ENCODE measurements at regions not wholly inside any gene's neighbourhood (a gene's known extent, or its start where the extent isn't known, plus 50 kb on each side); places are given as distances from the start of the nearest gene placed in this dataset.

GRCh38 chr5:167286891-167287290 lies 1004.6 kb upstream of the WWC1 start:
- dilution Hi-C loops (cut with MboI; ENCODE audit: extremely low pct_ligation_motif_present, low sequenced_read_pairs) (no loop called here), intact Hi-C loops (cut with micrococcal nuclease) (no loop called here)
- H3K4me1 ChIP-seq (ENCODE audit: control insufficient read depth, extremely low read depth, insufficient read depth, low read length): no peaks in the 10 kb centered on the region
- no peaks in the 10 kb centered on the region for H3K9me3 ChIP-seq (replicated peaks; ENCODE audit: control insufficient read depth, insufficient read depth, low read length)
- no peaks in the 10 kb centered on the region for H3K27me3 ChIP-seq (ENCODE audit: control insufficient read depth in 2 of 2, insufficient read depth in 2 of 2, low read length in 2 of 2)
- ChIA-PET POLR2A (no interaction called here), CTCF (no interaction called here)
- DNase-seq (ENCODE audit: low read depth, low spot score) (no peak), FAIRE-seq (no peak)
- no peak overlapping the region for H2AFZ ChIP-seq (ENCODE audit: low read depth, low read length)
- no peaks in the 10 kb centered on the region for H4K20me1 ChIP-seq (replicated peaks; ENCODE audit: control insufficient read depth, extremely low read depth, insufficient read depth, low read length)
- no peak overlapping the region for H3K4me2 ChIP-seq (ENCODE audit: insufficient read depth, low read length)
- no peak overlapping the region for H3K4me3 ChIP-seq (replicated peaks in 1 of 3; ENCODE audit: insufficient read depth in 1 of 3, low read depth in 1 of 3, low read length in 3 of 3)
- no TSS peak for BruUV-seq (replicated peaks)
- no peaks in the 10 kb centered on the region for H3K9me1 ChIP-seq (replicated peaks; ENCODE audit: control insufficient read depth, extremely low read depth, insufficient read depth, low read length)
- no peaks in the 10 kb centered on the region for H3K79me2 ChIP-seq (ENCODE audit: control insufficient read depth, insufficient read depth, low read length)
- H3K27ac ChIP-seq (ENCODE audit: insufficient read depth, low read depth, low read length): no peak overlapping the region
- H3K36me3 ChIP-seq (ENCODE audit: control insufficient read depth in 2 of 2, extremely low read depth in 1 of 2, insufficient read depth in 2 of 2, low read length in 2 of 2): no peaks in the 10 kb centered on the region
- TF ChIP-seq MAX (IDR thresholded peaks at IDR 0.05; ENCODE audit: insufficient read depth, insufficient read length): no peak
- no peak for TF ChIP-seq FOS (IDR thresholded peaks at IDR 0.05; ENCODE audit: borderline replicate concordance, insufficient read depth, low read length)
- TF ChIP-seq EZH2 (IDR thresholded peaks at IDR 0.05; ENCODE audit: borderline replicate concordance, low read depth, low read length, severe bottlenecking): no peak
- TF ChIP-seq GATA2 (IDR thresholded peaks at IDR 0.05; ENCODE audit: insufficient read depth, insufficient read length, low read depth, low read length): no peak
- no peak for TF ChIP-seq POLR2A (IDR thresholded peaks at IDR 0.05; ENCODE audit: low read depth, low read length)
- TF ChIP-seq, protein P1, sequence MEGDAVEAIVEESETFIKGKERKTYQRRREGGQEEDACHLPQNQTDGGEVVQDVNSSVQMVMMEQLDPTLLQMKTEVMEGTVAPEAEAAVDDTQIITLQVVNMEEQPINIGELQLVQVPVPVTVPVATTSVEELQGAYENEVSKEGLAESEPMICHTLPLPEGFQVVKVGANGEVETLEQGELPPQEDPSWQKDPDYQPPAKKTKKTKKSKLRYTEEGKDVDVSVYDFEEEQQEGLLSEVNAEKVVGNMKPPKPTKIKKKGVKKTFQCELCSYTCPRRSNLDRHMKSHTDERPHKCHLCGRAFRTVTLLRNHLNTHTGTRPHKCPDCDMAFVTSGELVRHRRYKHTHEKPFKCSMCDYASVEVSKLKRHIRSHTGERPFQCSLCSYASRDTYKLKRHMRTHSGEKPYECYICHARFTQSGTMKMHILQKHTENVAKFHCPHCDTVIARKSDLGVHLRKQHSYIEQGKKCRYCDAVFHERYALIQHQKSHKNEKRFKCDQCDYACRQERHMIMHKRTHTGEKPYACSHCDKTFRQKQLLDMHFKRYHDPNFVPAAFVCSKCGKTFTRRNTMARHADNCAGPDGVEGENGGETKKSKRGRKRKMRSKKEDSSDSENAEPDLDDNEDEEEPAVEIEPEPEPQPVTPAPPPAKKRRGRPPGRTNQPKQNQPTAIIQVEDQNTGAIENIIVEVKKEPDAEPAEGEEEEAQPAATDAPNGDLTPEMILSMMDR (IDR thresholded peaks at IDR 0.05; ENCODE audit: extremely low read depth in 1 of 2, insufficient read depth in 1 of 2, low read depth in 1 of 2, low read length in 2 of 2): no peak
- no peak for TF ChIP-seq JUN (IDR thresholded peaks at IDR 0.05; ENCODE audit: borderline replicate concordance, insufficient read depth, insufficient read length, low read depth)
- no peak overlapping the region for H3K9ac ChIP-seq (replicated peaks; ENCODE audit: extremely low read depth, insufficient read depth, low read length)

Measured in endothelial cell of umbilical vein (primary cell).